H1 (cell line): ENCODE measurements at regions not wholly inside any gene's neighbourhood (a gene's known extent, or its start where the extent isn't known, plus 50 kb on each side); places are given as distances from the start of the nearest gene placed in this dataset.

Experiments
- BACH1 ChIP-seq: IDR thresholded peaks from 2 replicates; pipeline ENCODE4 v1.6.1; 2012; ENCODE audit warnings: low read length, improper control_type of control experiment
- BCL11A ChIP-seq, 2 experiments: IDR thresholded peaks; one replicate each; pipeline ENCODE4 v1.6.1; 2011; ENCODE audit warnings: low read depth in 2 of 2, low read length in 2 of 2, mild to moderate bottlenecking in 2 of 2
- CHD7 ChIP-seq: fragments of 300-600 bp; sonication (generic); IDR thresholded peaks from 2 replicates; pipeline ENCODE4 v1.7.1; 2012; ENCODE audit warnings: low read length, moderate library complexity, mild to moderate bottlenecking, inconsistent platforms; ENCODE audit not compliant: insufficient replicate concordance
- KDM4A ChIP-seq: IDR thresholded peaks from one replicate; pipeline ENCODE4 v1.7.1; 2012; ENCODE audit warnings: low read depth, mild to moderate bottlenecking, moderate library complexity, low read length, inconsistent platforms; ENCODE audit not compliant: severe bottlenecking
- RXRA ChIP-seq: IDR thresholded peaks from 2 replicates; pipeline ENCODE4 v1.6.1; 2011; ENCODE audit warnings: low read depth, mild to moderate bottlenecking, low read length, moderate library complexity; ENCODE audit not compliant: insufficient read depth
- SAP30 ChIP-seq: fragments of 300-600 bp; sonication (generic); IDR thresholded peaks from 2 replicates; pipeline ENCODE4 v1.7.1; 2012; ENCODE audit warnings: low read length, moderate library complexity, mild to moderate bottlenecking, inconsistent platforms; ENCODE audit not compliant: insufficient read depth, insufficient replicate concordance
- SIN3A ChIP-seq, 2 experiments: IDR thresholded peaks in 1 of 2; conservative IDR thresholded peaks in 1 of 2; 2 replicates each; pipeline ENCODE4 v1.6.1; 2011 to 2012; ENCODE audit warnings: low read length in 2 of 2, improper control_type of control experiment in 1 of 2, low read depth in 1 of 2, mild to moderate bottlenecking in 1 of 2
- SIX5 ChIP-seq: IDR thresholded peaks from 2 replicates; pipeline ENCODE4 v1.6.1; 2011; ENCODE audit warnings: mild to moderate bottlenecking, low read depth, low read length
- SRF ChIP-seq: IDR thresholded peaks from 2 replicates; pipeline ENCODE4 v1.6.1; 2011; ENCODE audit warnings: mild to moderate bottlenecking, low read depth, low read length, moderate library complexity
- TAF1 ChIP-seq: IDR thresholded peaks from 2 replicates; pipeline ENCODE4 v1.6.1; 2011; ENCODE audit warnings: mild to moderate bottlenecking, low read depth, low read length
- TF ChIP-seq, protein P1 (sequence below): IDR thresholded peaks from 2 replicates; pipeline ENCODE4 v1.6.1; 2011; ENCODE audit warnings: low read length, improper control_type of control experiment

DNA sequence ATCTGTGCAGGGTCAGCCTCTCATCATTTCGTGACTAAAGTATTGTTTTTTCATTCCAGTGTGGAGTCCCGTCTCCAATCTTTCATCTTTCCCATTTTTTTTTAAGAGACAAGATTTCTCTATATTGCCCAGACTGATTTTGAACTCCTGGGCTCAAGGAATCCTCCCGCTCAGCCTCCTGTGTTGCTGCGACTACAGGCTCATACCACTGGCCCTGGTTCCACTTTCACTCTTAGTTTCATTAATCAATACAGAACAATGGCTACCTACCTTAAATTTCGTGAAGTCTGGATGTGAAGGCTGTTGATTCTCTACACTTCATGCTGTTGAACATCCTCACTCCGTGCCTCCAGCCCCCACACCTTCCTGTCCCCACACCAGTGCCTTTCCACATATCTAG, 97.7 kb upstream of the GREM2 start (continued):
- TF ChIP-seq CHD7 (no peak), BCL11A (IDR thresholded peaks at IDR 0.05; ENCODE audit: low read depth in 2 of 2, low read length in 2 of 2) (no peak), RXRA (no peak), TAF1 (no peak), SIX5 (no peak), BACH1 (no peak), SAP30 (no peak), KDM4A (no peak), SIN3A (conservative IDR thresholded peaks at IDR 0.05 in 1 of 2, IDR thresholded peaks at IDR 0.05 in 1 of 2; ENCODE audit: low read depth in 1 of 2, low read length in 2 of 2) (no peak), SRF (no peak)
- TF ChIP-seq, protein P1, sequence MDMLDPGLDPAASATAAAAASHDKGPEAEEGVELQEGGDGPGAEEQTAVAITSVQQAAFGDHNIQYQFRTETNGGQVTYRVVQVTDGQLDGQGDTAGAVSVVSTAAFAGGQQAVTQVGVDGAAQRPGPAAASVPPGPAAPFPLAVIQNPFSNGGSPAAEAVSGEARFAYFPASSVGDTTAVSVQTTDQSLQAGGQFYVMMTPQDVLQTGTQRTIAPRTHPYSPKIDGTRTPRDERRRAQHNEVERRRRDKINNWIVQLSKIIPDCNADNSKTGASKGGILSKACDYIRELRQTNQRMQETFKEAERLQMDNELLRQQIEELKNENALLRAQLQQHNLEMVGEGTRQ, result no peak
